ENCODE measurements at regions not wholly inside any gene's neighbourhood (a gene's known extent, or its start where the extent isn't known, plus 50 kb on each side); places are given as distances from the start of the nearest gene placed in this dataset.

GRCh38 chr4:38529189-38530115 lies 134.5 kb upstream of the KLF3 start (continued):
- TF ChIP-seq E4F1 (CRISPR knock-in tag; IDR thresholded peaks at IDR 0.05; ENCODE audit: borderline replicate concordance) (no peak), ZFPM2 (CRISPR knock-in tag; IDR thresholded peaks at IDR 0.05) (no peak), PHB2 (IDR thresholded peaks at IDR 0.05; ENCODE audit: low read depth) (no peak), LEF1 (IDR thresholded peaks at IDR 0.05) (peak; percentile 85), ZBTB43 (CRISPR knock-in tag; IDR thresholded peaks at IDR 0.05) (no peak), POLR2B (IDR thresholded peaks at IDR 0.05; ENCODE audit: low read depth, partially characterized antibody) (peak; percentile 55), SNAPC5 (CRISPR knock-in tag; IDR thresholded peaks at IDR 0.05) (no peak), FOS (IDR thresholded peaks at IDR 0.05; ENCODE audit: extremely low read depth, insufficient read length) (no peak), ZNF431 (CRISPR knock-in tag; IDR thresholded peaks at IDR 0.05) (no peak), RAD51 (IDR thresholded peaks at IDR 0.05; ENCODE audit: borderline replicate concordance, low read depth) (no peak), LARP7 (IDR thresholded peaks at IDR 0.05) (no peak), ZHX1 (conservative IDR thresholded peaks at IDR 0.05; ENCODE audit: low read length) (no peak), CCAR2 (IDR thresholded peaks at IDR 0.05; ENCODE audit: low read depth, low read length) (no peak), TRIM28 (IDR thresholded peaks at IDR 0.05) (no peak), ZSCAN32 (CRISPR knock-in tag; IDR thresholded peaks at IDR 0.05) (no peak), ZNF280A (IDR thresholded peaks at IDR 0.05; ENCODE audit: low read depth, partially characterized antibody) (no peak), ERF (CRISPR knock-in tag; IDR thresholded peaks at IDR 0.05) (no peak)

All from K562 (cell line).